Anterior cingulate cortex (tissue), 58 donors: ENCODE measurements at regions not wholly inside any gene's neighbourhood (a gene's known extent, or its start where the extent isn't known, plus 50 kb on each side); places are given as distances from the start of the nearest gene placed in this dataset.
"Not testable (repeated sequence)": the region's sequence is repeated elsewhere in the genome, so short reads cannot be mapped to it uniquely, and the experiment has no call there.

Experiments
- DNase-seq, 58 donors: peaks; one replicate each; lab custom pipeline; 2025; lab: John Stamatoyannopoulos, UW

DNA sequence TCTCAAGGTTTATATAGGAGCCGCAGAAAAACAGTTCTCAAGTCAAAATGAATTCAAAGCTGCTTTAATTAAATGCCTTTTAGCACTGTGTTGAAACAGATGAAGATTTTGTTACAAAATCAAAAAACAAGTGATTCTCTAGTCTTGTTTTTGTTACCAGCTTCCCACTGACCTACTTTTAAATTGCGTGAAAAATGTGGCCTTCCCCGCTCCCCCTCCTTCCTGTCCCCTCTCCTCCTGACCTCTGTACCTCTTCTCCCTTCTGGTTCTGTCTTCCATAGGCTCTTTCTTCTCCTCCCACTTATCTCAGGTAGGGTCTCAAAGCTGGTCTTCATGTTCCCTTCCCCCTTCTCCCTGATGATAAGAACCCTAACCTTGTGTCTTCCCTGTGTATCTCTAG, 90.0 kb upstream of the MDM1 start:
- DNase-seq: no peak

DNA sequence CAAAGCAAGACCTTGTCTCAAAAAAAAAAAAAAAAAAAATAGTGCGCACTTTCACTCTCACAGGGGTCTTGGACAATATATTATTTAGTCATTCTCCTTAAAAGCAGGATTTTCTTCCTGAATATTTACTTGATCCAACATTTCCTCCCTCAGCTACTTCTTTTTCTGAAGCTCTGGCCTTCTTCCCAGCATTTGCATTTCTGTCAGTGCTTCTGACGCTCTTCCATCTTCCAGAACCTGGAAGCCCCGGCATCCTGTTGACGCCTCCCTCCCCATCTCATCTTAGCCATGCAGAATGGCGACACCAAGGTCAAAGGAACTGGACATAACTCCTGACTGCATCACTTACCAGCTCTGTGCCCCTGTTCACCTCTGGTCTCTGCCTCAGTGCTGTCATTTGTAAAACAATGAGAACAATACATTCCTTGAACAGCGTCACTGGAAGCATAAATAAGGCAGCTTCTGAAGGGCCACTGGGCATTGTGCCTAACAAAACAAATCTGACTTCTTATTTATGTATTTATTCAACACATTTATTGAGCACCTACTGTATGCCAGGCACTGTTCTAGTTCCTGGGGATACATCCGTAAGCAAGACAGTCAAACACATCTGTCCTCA, 90.9 kb upstream of the MDM1 start:
- no peak for DNase-seq

DNA sequence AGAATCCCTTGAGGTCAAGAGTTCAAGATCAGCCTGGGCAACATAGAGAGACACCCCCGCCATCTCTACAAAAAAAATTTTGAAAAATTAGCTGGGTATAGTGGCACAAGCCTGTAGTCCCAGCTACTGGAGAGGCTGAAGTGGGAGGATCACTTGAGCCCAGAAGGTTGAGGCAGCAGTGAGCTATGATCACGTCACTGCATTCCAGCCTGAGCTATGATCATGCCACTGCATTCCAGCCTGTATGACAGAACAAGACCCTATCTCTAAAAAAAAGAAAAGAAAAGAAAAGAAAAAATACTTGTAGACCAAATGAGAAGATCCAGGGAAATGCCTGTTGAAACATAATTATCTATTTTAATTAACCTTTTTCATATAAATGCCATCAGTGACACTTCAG, 93.8 kb upstream of the MDM1 start:
- DNase-seq: no peak

DNA sequence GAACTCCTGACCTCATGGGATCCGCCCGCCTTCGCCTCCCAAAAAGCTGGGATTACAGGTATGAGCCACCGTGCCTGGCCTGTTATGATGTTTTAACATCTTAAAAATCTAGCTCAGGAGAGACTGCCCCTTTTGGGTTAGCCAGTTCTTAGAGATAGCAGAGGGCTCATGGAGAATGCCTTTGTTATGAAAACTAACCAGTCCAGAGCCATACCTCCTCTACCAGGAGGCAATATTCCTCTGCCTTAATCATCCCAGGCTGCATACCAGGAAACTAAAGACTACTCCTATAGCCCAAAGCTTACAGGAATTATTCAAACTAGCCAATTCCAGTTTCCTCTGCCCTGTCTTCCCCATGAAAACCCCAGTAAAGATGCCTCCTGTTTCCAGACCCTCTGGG, 96.0 kb upstream of the MDM1 start:
- no peak for DNase-seq

DNA sequence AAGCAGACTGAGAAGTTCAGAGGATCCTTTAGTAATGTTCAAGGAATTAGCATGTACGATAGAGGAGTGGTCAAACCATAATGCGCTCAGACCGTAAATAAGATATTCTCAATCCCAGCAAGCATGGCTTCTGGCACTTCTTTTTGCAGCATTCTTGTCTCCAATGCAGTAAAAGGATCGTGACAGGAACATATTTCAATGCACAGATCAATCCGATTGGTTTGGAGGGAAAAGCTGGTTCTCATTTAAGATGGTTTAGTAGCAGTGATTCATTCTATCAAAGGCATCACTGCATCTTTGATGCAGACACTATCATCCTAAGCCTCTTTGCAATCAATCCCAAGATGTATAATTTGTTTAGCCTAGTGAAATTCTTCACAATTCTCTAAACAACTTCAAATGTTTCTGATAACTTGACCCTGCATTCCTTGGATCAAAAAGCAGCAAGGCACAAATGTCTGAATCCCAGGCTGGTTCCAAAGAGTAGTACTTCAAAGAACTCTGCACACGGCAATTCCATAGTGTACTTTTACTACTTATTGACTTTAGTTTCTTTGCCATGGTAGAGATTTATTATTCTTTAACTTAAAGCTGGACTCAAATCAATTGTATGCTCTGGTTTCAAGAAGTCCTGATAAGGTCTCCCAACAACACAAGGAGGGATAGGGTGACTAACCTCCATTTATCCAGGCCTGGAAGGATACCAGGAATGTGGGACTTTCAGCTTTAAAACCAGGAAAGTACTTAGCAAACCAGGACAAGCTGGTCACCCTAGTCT, 96.8 kb upstream of the MDM1 start:
- DNase-seq: no peak

DNA sequence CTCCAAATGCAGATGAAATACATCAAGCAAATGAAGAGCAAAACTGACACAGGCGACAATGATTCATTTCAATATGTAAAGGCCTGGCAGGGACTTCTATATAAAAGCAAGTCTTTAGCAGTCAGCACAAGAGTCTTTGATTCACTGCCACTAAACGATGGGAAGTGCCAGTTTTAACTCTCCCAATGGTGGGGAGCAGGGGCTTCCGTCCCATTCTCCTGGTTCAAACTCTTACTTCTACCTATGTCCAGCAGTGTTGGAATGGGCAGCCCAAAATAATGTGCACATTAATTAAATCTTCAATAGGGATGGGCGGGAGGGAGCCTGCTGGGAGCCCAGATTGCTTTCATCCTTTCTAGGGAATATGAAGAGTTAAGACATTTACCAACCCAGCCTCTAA, 97.5 kb upstream of the MDM1 start:
- DNase-seq: no peak

DNA sequence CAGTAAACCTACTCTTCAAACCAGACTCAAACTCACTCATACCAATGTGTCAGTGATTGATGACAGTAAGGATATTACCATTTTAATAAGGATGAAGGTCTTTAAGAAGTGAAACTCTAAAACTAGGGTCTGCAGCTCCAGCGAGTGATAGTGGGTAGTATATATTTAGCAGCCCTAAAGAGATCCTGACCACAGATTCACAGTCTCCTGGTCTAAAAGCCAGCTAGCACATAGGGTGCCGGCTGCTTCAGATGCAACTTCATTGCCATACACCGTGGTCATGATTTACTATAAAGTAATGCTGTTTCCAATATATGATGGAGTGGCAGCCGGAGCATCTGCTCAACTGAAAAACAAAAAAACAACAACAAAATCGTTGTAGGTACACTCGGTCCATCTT, 99.6 kb upstream of the MDM1 start:
- no peak for DNase-seq

DNA sequence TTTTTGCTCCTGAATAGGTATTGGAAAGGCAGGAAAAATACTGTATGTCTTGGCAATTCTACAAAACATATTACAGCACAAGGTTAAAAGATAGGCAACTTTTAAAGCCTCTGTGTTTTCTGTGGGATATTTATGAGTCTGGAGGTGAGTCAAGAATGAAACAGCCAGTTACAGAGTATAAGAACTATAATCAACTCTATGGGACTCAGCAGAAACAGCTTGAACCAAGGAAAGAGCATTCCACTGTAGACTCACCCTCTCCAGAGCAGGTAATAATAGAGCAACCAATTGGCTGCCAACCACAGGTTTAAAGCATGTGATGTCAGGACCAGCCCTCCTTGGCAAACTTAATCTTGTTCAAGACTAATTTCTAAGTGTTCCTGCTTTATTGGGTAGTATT, 100.5 kb upstream of the MDM1 start:
- no peak for DNase-seq

DNA sequence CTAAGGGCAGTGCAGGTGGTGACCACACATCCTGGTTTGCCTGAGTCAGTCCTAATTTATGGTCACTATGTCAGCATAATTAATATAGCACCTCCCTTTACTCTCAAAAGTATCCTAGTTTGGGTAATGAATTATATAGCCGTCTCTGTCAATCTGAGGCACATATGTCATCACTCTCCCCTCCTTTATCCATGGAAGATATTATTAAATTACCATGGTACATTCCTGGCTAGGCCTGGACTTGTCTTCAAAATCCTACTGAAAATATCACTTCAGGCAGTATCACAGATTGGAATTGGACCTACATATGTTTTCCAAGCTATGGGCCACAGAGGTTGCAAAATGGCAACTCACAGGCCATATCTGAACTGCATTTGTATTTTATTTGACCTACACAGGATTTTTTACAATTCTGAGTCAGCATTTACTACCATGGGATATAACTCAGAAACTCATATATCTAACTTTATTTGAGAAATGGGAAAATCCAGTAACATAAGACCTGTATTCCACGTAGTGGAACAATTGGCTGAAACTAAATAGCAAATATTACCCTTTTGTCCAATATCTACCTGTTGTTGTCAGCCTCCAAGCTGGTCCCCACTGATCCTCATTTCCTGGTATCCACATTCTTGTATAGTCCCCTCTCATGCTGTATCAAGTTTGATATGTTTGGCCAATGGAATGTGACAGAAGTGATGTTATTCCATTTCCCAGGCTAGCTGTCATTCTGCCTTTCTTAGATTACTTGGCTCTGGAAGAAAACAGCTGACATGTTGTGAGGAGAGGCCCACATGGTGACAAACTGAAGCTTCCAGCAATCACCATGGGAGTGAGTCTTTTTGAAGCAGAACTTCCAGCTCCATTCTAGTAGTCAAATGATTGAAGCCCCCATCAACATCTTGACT, 102.5 kb upstream of the MDM1 start:
- no peak for DNase-seq

DNA sequence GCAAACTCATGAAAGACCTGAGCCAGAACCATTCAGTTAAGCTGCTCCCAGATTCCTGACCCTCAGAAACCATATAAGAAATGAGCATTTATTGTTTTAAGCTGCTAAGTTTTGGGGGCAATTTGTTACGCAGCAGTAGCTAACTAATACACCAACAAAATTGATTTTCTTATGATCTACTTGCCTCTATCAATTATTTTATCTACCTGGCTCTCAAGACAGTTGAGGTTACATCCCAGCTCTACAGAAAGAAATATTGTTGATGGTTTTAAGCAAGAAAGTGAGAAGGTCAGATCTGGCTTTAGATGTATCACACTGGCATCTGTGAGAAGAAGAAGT, 103.1 kb upstream of the MDM1 start:
- no peak for DNase-seq

DNA sequence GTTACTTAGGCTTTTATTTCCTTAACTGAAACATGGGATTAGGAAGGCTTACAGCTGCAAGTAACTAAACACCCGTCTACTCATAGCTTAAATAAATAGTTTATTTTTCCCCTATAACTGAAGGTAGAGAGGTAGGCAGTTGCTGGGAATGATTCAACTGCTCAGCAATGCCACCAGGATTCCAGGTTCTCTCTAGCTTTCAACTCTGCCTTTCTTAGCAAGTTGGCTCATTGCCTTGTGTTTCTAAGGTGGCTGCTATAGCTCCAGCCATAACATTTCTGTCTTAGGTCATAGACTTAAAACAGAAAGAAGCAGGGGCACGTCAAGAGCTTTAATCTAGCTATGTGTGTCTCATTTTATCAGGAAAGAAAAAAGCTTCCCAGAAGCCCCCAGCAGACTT, 103.7 kb upstream of the MDM1 start:
- no peak for DNase-seq

DNA sequence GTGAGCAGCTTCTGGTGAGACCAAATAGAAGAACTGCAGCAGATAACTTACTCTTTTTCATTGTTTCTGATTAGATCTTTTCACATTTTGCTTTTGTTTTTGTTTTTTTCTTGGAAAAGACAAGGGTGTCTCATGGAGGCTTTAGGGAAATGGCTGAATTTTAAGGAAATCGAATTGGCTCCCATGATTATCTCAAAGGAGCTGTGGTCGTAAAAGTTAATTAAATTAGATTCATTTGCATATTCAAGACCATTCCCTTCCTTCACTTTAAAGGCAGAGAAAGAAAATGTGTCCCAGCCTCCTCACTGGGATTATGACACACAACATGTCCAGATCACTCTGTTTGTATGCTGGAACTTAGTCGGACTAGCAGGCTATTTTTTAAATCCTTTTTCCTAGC, 106.4 kb upstream of the MDM1 start:
- no peak for DNase-seq

DNA sequence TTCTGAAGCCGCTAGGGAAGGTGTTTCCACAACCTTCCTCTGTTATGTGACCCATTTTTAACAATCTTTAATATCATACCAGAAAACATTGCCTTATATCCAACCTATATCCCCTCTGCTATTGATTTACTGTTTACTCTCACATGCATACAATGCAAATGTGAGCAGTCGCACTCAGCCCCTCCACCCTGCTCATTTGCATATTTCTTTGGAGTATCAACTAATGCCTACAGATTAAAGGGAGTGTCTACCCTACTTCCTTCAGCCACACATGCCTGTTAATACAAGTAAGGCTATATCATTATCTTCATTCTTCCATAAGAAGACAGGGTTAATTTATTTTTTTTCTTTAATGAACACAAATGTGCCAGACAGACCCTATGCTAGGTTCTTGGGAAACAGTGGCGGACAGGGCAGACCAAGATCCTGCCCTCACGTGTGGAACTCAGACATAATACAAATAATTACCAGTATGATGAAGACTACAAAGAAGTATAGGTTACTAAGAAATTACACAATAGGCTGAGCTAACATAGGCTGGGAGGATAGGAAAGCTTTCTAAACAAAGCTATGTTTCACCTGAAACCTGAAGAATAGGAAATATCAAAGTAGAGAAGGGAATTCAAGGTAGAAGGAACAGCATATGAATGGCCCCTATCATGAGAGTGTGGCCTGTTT, 107.3 kb upstream of the MDM1 start:
- no peak for DNase-seq

DNA sequence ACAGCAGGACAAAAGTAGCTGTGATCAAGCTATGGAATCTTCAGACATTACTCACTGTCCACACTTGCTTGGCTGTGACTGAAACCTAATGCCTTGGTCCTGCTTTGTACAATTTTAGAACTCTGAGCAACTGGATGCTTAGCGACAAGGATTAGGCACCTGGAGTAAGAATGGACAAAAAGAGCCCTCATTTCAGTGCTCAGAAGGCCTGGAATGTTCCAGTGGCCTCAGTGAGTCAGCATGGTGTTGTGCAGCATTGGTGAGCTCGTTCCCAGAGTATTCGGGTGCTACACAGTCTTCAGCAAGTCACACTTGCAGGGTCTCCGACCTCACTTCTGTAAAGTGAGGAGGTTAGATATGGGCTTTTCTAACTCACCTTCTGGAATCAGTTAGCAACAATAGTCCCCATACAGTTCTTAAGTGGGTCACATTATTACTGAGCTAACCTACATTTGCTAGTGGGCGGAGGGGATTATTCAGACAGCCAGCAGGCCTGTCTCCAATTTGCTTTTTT, 108.0 kb upstream of the MDM1 start:
- DNase-seq: no peak

DNA sequence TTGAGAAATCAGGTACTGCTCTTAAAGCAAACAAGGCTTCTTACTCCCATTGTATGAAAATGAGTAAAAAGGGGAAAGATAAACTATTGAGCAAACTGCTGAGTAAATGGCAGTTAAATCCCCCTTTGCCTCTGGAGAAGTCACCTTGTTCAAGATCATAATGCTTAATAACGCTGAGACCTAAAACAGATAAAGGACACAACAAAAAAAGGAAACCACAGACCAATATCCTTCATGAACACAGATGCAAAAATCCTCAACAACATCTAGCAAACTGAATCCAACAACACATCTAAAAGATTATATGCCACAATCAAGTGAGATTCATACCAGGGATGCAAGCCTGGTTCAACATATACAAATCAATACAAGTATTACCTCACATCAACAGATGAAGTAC, 109.0 kb upstream of the MDM1 start:
- no peak for DNase-seq

DNA sequence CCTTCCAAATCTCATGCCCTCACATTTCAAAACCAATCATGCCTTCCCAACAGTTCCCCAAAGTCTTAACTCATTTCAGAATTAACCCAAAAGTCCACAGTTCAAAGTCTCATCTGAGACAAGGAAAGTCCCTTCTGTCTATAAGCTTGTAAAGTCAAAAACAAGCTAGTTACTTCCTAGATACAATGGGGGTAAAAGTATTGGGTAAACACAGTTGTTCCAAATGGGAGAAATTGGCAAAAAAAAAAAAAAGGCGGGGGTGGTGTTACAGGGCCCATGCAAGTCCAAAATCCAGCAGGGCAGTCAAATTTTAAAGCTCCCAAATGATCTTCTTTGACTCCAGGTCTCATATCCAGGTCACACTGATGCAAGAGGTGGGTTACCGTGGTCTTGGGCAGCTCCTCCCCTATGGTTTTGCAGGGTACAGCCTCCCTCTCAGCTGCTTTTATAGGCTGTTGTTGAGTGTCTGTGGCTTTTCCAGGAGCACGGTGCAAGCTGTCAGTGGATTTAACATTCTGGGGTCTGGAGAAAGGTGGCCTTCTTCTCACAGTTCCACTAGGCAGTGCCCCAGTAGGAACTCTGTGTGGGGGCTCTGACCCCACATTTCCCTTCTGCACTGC, 110.3 kb upstream of the MDM1 start:
- not testable (repeated sequence) for DNase-seq

DNA sequence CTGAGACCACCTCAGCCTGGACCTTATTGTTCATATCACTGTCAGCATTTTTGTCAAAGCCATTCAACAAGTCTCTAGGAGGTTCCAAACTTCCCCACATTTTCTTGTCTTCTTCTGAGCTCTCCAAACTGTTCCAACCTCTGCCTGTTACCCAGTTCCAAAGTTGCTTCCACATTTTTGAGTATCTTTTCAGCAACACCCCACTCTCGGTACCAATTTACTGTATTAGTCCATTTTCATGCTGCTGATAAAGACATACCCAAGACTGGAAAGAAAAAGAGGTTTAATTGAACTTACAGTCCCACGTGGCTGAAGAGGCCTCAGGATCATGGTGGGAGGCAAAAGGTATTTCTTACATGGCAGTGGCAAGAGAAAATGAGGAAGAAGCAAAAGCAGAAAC, 111.5 kb upstream of the MDM1 start:
- DNase-seq: not testable (repeated sequence)

DNA sequence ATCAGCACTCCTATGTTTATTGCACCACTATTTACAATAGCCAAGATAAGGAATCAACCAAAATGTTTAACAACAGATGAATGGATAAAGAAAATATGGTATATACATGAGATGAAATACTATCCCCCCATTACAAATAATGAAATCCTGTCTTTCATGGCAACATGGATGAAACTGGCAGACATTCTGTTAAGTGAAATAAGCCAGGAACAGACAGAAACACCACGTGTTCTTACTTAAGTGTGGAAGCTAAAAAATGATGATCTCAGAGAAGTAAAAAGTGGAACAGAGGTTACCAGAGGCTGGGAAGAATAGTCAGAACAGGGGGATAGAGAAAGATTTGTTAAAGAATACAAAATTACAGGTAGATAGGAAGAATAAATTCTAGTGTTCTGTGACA, 113.7 kb upstream of the MDM1 start:
- DNase-seq: no peak

DNA sequence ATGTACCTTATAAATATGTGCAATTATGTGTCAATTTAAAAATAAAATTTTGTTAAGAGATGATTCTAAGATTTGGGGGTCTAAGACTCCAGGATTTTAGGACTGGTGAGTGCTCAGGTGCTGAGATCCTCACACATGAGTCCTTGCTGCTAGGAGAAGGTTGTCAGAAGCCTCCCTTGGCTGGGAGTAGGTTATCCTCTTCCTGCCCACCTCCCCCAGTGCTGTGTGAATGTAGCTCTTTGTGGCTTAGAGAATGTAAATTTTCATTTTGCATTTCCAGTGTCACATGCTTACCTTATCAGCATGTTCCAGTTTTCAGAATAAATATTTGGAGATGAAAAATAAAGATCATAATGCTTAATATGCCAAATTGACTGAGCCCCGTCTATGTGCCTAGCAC, 114.2 kb upstream of the MDM1 start:
- DNase-seq: no peak
